Effector memory CD8-positive, alpha-beta T cell (primary cell): ENCODE measurements at regions not wholly inside any gene's neighbourhood (a gene's known extent, or its start where the extent isn't known, plus 50 kb on each side); places are given as distances from the start of the nearest gene placed in this dataset.

Experiments used
- ATAC-seq: fragments of 150-1000 bp; cut with Tn5 transposase; replicated peaks from 2 replicates; pipeline ENCODE4 v1.10.0; 2021; ENCODE audit warnings: mild to moderate bottlenecking, moderate library complexity
- DNase-seq, 3 experiments: peaks; one replicate each; pipeline ENCODE4 v3.0.0; 2021
- H3K27ac Mint-ChIP-seq, 2 donors: one replicate each; pipeline ENCODE4 v1.8.0; 2022; ENCODE audit warnings: mild to moderate bottlenecking in 2 of 2, mixed read lengths in 2 of 2, moderate library complexity in 2 of 2
- H3K27me3 Mint-ChIP-seq, 2 donors: one replicate each; pipeline ENCODE4 v1.8.0; 2022; ENCODE audit warnings: mixed read lengths in 2 of 2
- H3K36me3 Mint-ChIP-seq: one replicate; pipeline ENCODE4 v1.8.0; 2022; ENCODE audit warnings: mild to moderate bottlenecking, moderate library complexity, mixed read lengths; ENCODE audit not compliant: insufficient read depth
- H3K4me1 Mint-ChIP-seq, 2 donors: one replicate each; pipeline ENCODE4 v1.8.0; 2022; ENCODE audit warnings: low read depth in 2 of 2, mixed read lengths in 2 of 2
- H3K4me3 Mint-ChIP-seq, 2 donors: one replicate each; pipeline ENCODE4 v1.8.0; 2022; ENCODE audit warnings: mild to moderate bottlenecking in 2 of 2, mixed read lengths in 2 of 2, moderate library complexity in 2 of 2
- H3K9me3 Mint-ChIP-seq, 2 donors: one replicate each; pipeline ENCODE4 v1.8.0; 2022; ENCODE audit warnings: mixed read lengths in 2 of 2

DNA sequence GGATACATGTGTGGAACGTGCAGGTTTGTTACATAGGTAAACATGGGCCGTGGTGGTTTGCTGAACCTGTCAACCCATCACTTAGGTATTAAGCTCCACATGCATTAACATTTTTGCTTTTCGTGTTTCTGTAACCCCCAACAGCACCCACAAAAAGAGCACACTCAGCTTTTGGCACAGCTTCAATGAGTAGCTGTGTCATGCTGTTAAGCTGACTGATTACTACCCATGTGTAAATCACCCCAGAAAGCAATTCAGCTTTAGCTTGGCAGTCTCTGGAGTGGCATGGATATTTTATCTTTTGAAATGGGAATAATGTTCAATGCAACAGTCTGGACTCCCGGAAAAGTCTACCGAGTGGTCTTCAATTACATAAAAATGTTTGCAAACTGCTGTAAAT lies 734.3 kb downstream of the STIM2 start:
- Mint-ChIP-seq H3K9me3 (peaks cover 0 to 4% of the 10 kb centered on the region in 2 donors), H3K4me1 (no peaks in the 10 kb centered on the region), H3K27me3 (no peaks in the 10 kb centered on the region), H3K4me3 (no peak overlapping the region), H3K27ac (no peak overlapping the region), H3K36me3 (no peaks in the 10 kb centered on the region)
- ATAC-seq (no peak), DNase-seq (no peak)

DNA sequence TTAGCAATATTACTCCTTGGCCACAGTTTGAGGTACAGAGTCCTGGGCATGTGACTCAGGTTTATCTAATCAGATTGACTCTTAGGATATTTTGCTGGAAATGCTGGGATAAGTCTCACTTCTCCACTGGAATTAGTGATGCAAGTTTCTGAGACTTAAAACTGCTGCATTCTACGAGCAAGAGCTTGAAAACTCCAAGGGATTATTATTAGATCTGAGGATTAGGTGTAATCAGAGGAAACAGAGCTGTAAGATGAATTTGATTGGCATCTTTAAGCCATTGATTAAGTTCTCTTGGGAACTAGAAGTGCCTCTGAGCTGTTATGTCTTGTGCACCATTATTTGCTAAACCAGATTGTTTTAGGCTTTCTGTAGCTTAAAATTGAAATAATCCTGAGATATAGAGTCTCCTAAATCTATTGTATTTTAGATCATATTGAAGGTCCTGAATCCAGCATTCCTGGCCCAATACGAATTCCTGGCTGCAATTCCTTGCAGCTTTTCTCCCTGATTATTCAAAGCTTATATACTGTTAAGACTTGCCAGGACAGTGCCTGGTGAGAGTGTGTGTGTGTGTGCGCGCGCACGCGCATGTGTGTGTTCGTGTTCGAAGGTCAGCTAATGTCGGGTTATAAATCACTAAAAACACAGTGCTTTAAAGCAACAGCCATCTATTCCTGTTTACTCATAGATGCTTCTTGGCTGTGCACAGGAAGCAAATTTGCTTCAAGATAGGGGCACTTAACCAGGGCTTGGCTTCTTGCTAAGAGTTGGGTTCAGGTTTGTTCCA lies 735.1 kb downstream of the STIM2 start:
- DNase-seq = no peak
- Mint-ChIP-seq H3K9me3 (peaks cover 0 to 4% of the 10 kb centered on the region in 2 donors), H3K36me3 (no peaks in the 10 kb centered on the region), H3K27me3 (no peaks in the 10 kb centered on the region), H3K4me3 (no peak overlapping the region), H3K4me1 (no peaks in the 10 kb centered on the region), H3K27ac (no peak overlapping the region)
- no peak for ATAC-seq

DNA sequence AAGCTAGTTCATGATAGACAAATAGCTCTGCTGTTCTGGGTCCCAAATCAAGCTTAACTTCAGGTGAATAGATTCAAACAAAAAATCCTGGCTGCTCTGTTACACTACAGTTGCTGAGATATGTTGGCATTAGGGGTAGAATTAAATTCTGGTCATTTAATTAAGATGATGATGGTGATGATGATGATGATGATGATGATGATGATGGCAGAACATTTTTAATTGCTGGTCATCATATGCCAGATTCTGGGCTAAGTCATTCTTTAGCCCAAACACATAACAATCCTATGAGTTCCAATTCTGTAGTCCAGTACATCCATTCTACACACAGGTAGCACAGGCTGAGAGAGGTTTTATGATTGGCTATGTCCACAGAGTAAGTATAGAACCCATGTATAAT lies 741.5 kb downstream of the STIM2 start:
- H3K27ac Mint-ChIP-seq = no peak overlapping the region
- H3K36me3 Mint-ChIP-seq = no peaks in the 10 kb centered on the region
- no peak for ATAC-seq
- peaks cover 0 to 15% of the 10 kb centered on the region in 2 donors for H3K9me3 Mint-ChIP-seq
- no peaks in the 10 kb centered on the region for H3K27me3 Mint-ChIP-seq
- H3K4me3 Mint-ChIP-seq = no peak overlapping the region
- H3K4me1 Mint-ChIP-seq = no peaks in the 10 kb centered on the region
- no peak for DNase-seq

- Mint-ChIP-seq H3K4me1 (no peaks in the 10 kb centered on the region), H3K36me3 (no peaks in the 10 kb centered on the region), H3K4me3 (no peak overlapping the region), H3K27ac (no peak overlapping the region), H3K9me3 (peaks cover 0 to 17% of the 10 kb centered on the region in 2 donors), H3K27me3 (no peaks in the 10 kb centered on the region)
- DNase-seq (no peak), ATAC-seq (no peak)
These were observed 744.1 kb downstream of the STIM2 start for GRCh38 chr4:27604692-27605091.

DNA sequence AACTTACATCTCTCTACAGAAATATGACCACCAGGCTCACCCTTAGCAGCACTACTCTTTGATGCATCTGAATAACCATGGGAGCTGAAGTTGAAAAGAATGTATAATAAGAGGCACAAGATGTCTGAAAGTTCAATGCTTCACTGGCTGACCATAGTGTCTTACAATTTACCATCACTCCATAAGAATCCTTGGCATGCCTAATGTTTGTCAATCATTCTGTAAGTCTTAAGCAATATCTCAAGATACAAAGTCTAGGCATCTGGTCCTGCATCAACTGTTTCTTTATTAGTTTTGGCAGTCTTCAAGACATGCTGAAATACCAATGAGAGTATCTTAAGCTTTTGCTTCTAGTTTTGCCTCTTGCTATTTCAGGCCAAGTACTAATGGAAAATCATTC lies 755.5 kb downstream of the STIM2 start:
- no peak for ATAC-seq
- Mint-ChIP-seq H3K9me3 (peaks cover 13 to 21% of the 10 kb centered on the region in 2 donors), H3K4me1 (no peaks in the 10 kb centered on the region), H3K27ac (no peak overlapping the region), H3K36me3 (no peaks in the 10 kb centered on the region), H3K4me3 (no peak overlapping the region), H3K27me3 (no peaks in the 10 kb centered on the region)
- DNase-seq = no peak

GRCh38 chr4:27619435-27619834 lies 758.8 kb downstream of the STIM2 start:
- Mint-ChIP-seq H3K36me3 (no peaks in the 10 kb centered on the region), H3K4me1 (no peaks in the 10 kb centered on the region), H3K27me3 (no peaks in the 10 kb centered on the region), H3K4me3 (no peak overlapping the region), H3K9me3 (peaks cover 7 to 19% of the 10 kb centered on the region in 2 donors), H3K27ac (no peak overlapping the region)
- ATAC-seq (no peak), DNase-seq (no peak)

GRCh38 chr4:27620886-27621285 lies 760.2 kb downstream of the STIM2 start:
- no peak overlapping the region for H3K4me3 Mint-ChIP-seq
- H3K4me1 Mint-ChIP-seq = no peaks in the 10 kb centered on the region
- no peak overlapping the region for H3K27ac Mint-ChIP-seq
- DNase-seq (no peak), ATAC-seq (no peak)
- H3K9me3 Mint-ChIP-seq = peaks cover 7 to 19% of the 10 kb centered on the region in 2 donors
- no peaks in the 10 kb centered on the region for H3K36me3 Mint-ChIP-seq
- no peaks in the 10 kb centered on the region for H3K27me3 Mint-ChIP-seq

- DNase-seq (no peak), ATAC-seq (no peak)
- Mint-ChIP-seq H3K27me3 (no peaks in the 10 kb centered on the region), H3K36me3 (no peaks in the 10 kb centered on the region), H3K4me3 (no peak overlapping the region), H3K27ac (no peak overlapping the region), H3K9me3 (peaks cover 6 to 18% of the 10 kb centered on the region in 2 donors), H3K4me1 (no peaks in the 10 kb centered on the region)
These were observed 764.1 kb downstream of the STIM2 start for GRCh38 chr4:27624749-27625148.

- DNase-seq = no peak
- Mint-ChIP-seq H3K27me3 (no peaks in the 10 kb centered on the region), H3K27ac (no peak overlapping the region), H3K4me1 (no peaks in the 10 kb centered on the region), H3K9me3 (peaks cover 2 to 11% of the 10 kb centered on the region in 2 donors), H3K36me3 (no peaks in the 10 kb centered on the region), H3K4me3 (no peak overlapping the region)
- ATAC-seq = no peak
These were observed 768.0 kb downstream of the STIM2 start for GRCh38 chr4:27628609-27629008.

DNA sequence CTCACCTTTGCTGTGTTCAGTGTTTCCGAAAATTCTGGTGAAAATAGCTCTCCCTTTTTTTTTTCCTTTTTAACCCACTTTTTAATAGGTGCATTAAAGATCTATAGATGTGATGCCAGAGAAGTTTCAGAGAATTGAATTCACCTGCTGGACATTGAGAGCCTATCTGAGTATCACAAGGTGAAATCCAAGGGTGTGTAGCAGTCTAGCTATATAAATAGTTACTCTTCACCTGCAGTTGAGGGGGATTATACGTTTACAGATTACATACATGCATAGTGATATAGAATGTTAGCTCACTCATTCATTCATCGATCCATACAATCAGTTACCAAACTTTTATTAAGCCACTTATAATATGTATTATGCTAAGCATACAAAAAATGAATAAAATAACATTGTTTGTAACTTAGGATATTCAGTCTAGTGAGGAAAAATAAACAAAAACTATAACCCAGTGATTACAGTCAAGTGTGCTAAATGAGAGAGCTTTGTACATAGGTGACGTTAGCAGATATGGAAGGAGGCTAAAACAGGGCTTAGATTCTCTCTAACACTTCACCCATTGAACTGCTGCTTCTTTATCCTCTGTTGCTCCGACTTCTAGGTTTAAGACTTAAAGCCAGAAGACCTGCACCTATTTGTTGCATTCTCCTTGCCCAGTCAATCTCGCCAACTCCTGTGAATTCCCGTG lies 769.0 kb downstream of the STIM2 start:
- no peak for ATAC-seq
- no peak overlapping the region for H3K27ac Mint-ChIP-seq
- H3K4me3 Mint-ChIP-seq = no peak overlapping the region
- H3K4me1 Mint-ChIP-seq = no peaks in the 10 kb centered on the region
- peaks cover 2 to 11% of the 10 kb centered on the region in 2 donors for H3K9me3 Mint-ChIP-seq
- no peaks in the 10 kb centered on the region for H3K27me3 Mint-ChIP-seq
- H3K36me3 Mint-ChIP-seq = no peaks in the 10 kb centered on the region
- DNase-seq = no peak

- DNase-seq (no peak), ATAC-seq (no peak)
- no peaks in the 10 kb centered on the region for H3K36me3 Mint-ChIP-seq
- H3K9me3 Mint-ChIP-seq = peaks cover 1 to 11% of the 10 kb centered on the region in 2 donors
- no peak overlapping the region for H3K27ac Mint-ChIP-seq
- H3K4me1 Mint-ChIP-seq = no peaks in the 10 kb centered on the region
- H3K4me3 Mint-ChIP-seq = no peak overlapping the region
- no peaks in the 10 kb centered on the region for H3K27me3 Mint-ChIP-seq
These were observed 775.6 kb downstream of the STIM2 start for GRCh38 chr4:27635936-27636913.

GRCh38 chr4:27638163-27638915 lies 777.7 kb downstream of the STIM2 start:
- no peaks in the 10 kb centered on the region for H3K36me3 Mint-ChIP-seq
- DNase-seq = no peak
- no peak for ATAC-seq

DNA sequence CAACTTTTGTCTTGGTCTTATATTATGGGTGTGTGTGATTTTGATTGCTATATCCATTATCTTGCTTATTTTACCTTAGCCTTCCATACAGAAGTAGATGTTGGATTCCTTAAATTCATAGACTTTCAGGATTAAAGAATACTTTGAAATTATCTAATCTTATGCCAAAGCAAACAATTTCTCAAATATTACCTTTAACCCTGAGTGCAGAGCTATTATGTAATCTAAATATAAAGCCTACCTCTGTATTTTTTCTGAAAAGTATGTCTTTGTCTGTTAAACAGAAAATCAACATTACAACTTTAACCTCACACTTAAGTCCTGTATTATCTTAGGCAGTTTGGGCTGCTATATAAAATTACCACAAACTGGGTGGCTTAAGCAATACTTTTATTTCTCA lies 782.5 kb downstream of the STIM2 start:
- Mint-ChIP-seq H3K4me3 (no peak overlapping the region), H3K36me3 (no peaks in the 10 kb centered on the region), H3K4me1 (no peaks in the 10 kb centered on the region), H3K9me3 (peaks cover 0 to 2% of the 10 kb centered on the region in 2 donors), H3K27me3 (no peaks in the 10 kb centered on the region), H3K27ac (no peak overlapping the region)
- ATAC-seq (no peak), DNase-seq (no peak)

More at GRCh38 chr4:27638163-27638915, 777.7 kb downstream of the STIM2 start:
- H3K4me3 Mint-ChIP-seq = no peak overlapping the region
- no peak overlapping the region for H3K27ac Mint-ChIP-seq
- no peaks in the 10 kb centered on the region for H3K27me3 Mint-ChIP-seq
- H3K9me3 Mint-ChIP-seq = peaks cover 2 to 11% of the 10 kb centered on the region in 2 donors
- no peaks in the 10 kb centered on the region for H3K4me1 Mint-ChIP-seq
